ENCODE measurements at regions not wholly inside any gene's neighbourhood (a gene's known extent, or its start where the extent isn't known, plus 50 kb on each side); places are given as distances from the start of the nearest gene placed in this dataset.

GRCh38 chr18:33835419-33835818 is 257.4 kb downstream of the ASXL3 start:
- TF ChIP-seq CTCF (conservative IDR thresholded peaks at IDR 0.05; ENCODE audit: low read length) (no peak), EZH2phosphoT487 (IDR thresholded peaks at IDR 0.05; ENCODE audit: borderline replicate concordance) (no peak)

All from Loucy (cell line).